B cell (primary cell): ENCODE measurements at regions not wholly inside any gene's neighbourhood (a gene's known extent, or its start where the extent isn't known, plus 50 kb on each side); places are given as distances from the start of the nearest gene placed in this dataset.

ENCODE experiments used
- ATAC-seq: fragments of 200-7000 bp; cut with Tn5 transposase; one replicate; pipeline ENCODE4 v1.10.0; 2021; ENCODE audit warnings: low read depth, mild to moderate bottlenecking, moderate number of reproducible peaks, moderate library complexity
- CTCF ChIA-PET: fragments of 350-600 bp; sonication (Branson Sonifier 250); formaldehyde crosslinking; loops from one replicate; lab custom pipeline; 2021; ENCODE audit warnings: antibody characterized with exemption, inconsistent platforms; lab: Charles Lee
- POLR2A ChIA-PET: fragments of 350-600 bp; sonication (Branson Sonifier 250); formaldehyde crosslinking; loops from one replicate; lab custom pipeline; 2021; ENCODE audit warnings: antibody characterized with exemption; lab: Charles Lee
- DNase-seq: peaks from one replicate; pipeline ENCODE4 v3.0.0; 2013
- H2AFZ ChIP-seq: 2 replicates; pipeline ENCODE4 v1.6.1; 2012; ENCODE audit warnings: mild to moderate bottlenecking, low read depth, low read length; ENCODE audit not compliant: insufficient read depth, poor library complexity, severe bottlenecking
- H3K27ac ChIP-seq, 2 donors: 1 replicate in 1 of 2; 2 replicates in 1 of 2; pipeline ENCODE4 v1.5.1; 2012 to 2013; ENCODE audit warnings: low read length in 2 of 2, mild to moderate bottlenecking in 2 of 2, moderate library complexity in 1 of 2
- H3K27me3 ChIP-seq, 4 experiments: fragments of 200-600 bp in 1 of 4; sonication (generic) in 1 of 4; replicated peaks in 1 of 4; 1 replicate in 2 of 4; 2 replicates in 2 of 4; pipeline versions ENCODE4 v1.6.1 to v1.7.0; 2013 to 2016; ENCODE audit warnings: low read length in 3 of 4, mild to moderate bottlenecking in 2 of 4, mixed read lengths in 1 of 4, moderate library complexity in 1 of 4; ENCODE audit not compliant: insufficient read depth in 4 of 4, control insufficient read depth in 3 of 4; ENCODE audit errors: control extremely low read depth in 1 of 4
- H3K36me3 ChIP-seq, 2 experiments: replicated peaks in 1 of 2; 1 replicate in 1 of 2; 2 replicates in 1 of 2; pipeline versions ENCODE4 v1.6.1 to v1.7.1; 2013; ENCODE audit warnings: low read length in 1 of 2; ENCODE audit not compliant: insufficient read depth in 2 of 2, control insufficient read depth in 1 of 2; ENCODE audit errors: control extremely low read depth in 1 of 2, extremely low read depth in 1 of 2
- H3K4me1 ChIP-seq, 2 donors: fragments of 200-600 bp in 1 of 2; sonication (generic) in 1 of 2; 1 replicate in 1 of 2; 2 replicates in 1 of 2; pipeline versions ENCODE4 v1.5.1 to v1.6.1; 2013 to 2017; ENCODE audit warnings: low read length in 2 of 2; ENCODE audit not compliant: control insufficient read depth in 2 of 2, insufficient read depth in 2 of 2
- H3K4me2 ChIP-seq: replicated peaks from 2 replicates; pipeline ENCODE3; 2012; ENCODE audit warnings: mild to moderate bottlenecking, low read depth, low read length; ENCODE audit not compliant: poor library complexity, severe bottlenecking
- H3K4me3 ChIP-seq, 5 experiments: fragments of 200-600 bp in 1 of 5; sonication (generic) in 1 of 5; 1 replicate in 3 of 5; 2 replicates in 2 of 5; pipeline versions ENCODE4 v1.5.1 to v1.7.0; 2011 to 2016; ENCODE audit warnings: low read length in 4 of 5, mild to moderate bottlenecking in 4 of 5, low read depth in 2 of 5, control low read depth in 1 of 5, moderate library complexity in 1 of 5; ENCODE audit not compliant: insufficient read depth in 1 of 5; ENCODE audit errors: control extremely low read depth in 1 of 5, extremely low read depth in 1 of 5
- H3K79me2 ChIP-seq: fragments of 200-600 bp; sonication (generic); one replicate; pipeline ENCODE4 v1.6.0; 2016; ENCODE audit warnings: low read length; ENCODE audit not compliant: control insufficient read depth, insufficient read depth
- H3K9ac ChIP-seq: fragments of 200-600 bp; sonication (generic); 2 replicates; pipeline ENCODE4 v1.6.1; 2017; ENCODE audit warnings: mild to moderate bottlenecking, low read length, moderate library complexity
- H3K9me3 ChIP-seq, 3 donors: one replicate each; pipeline versions ENCODE4 v1.6.1 to v1.7.1; 2013; ENCODE audit warnings: low read length in 2 of 3; ENCODE audit not compliant: control insufficient read depth in 2 of 3, insufficient read depth in 1 of 3; ENCODE audit errors: control extremely low read depth in 1 of 3
- H4K20me1 ChIP-seq: 2 replicates; pipeline ENCODE4 v1.6.0; 2012; ENCODE audit warnings: mild to moderate bottlenecking, low read length; ENCODE audit not compliant: insufficient read depth, control insufficient read depth, poor library complexity, severe bottlenecking
- H3K27ac Mint-ChIP-seq: one replicate; pipeline ENCODE4 v1.8.0; 2021; ENCODE audit warnings: mixed read lengths
- H3K27me3 Mint-ChIP-seq: one replicate; pipeline ENCODE4 v1.8.0; 2021; ENCODE audit warnings: mixed read lengths
- H3K4me1 Mint-ChIP-seq: one replicate; pipeline ENCODE4 v1.8.0; 2021; ENCODE audit warnings: mixed read lengths
- H3K4me3 Mint-ChIP-seq: one replicate; pipeline ENCODE4 v1.8.0; 2021; ENCODE audit warnings: mixed read lengths
- H3K9me3 Mint-ChIP-seq: one replicate; pipeline ENCODE4 v1.8.0; 2022; ENCODE audit warnings: mixed read lengths; ENCODE audit not compliant: insufficient read depth
- CTCF ChIP-seq: fragments of 200-600 bp; IDR thresholded peaks from one replicate; pipeline ENCODE4 v1.8.0; 2022; ENCODE audit warnings: antibody characterized with exemption, mild to moderate bottlenecking
- EZH2 ChIP-seq: IDR thresholded peaks from 2 replicates; pipeline ENCODE4 v1.6.1; 2012; ENCODE audit warnings: borderline replicate concordance, low read depth, mild to moderate bottlenecking, moderate library complexity, low read length; ENCODE audit not compliant: insufficient read depth, poor library complexity, severe bottlenecking
- WGBS: methylation state at CpG from one replicate; pipeline ENCODE4 v1.1.5; 2013; ENCODE audit warnings: missing lambda C conversion rate; ENCODE audit not compliant: insufficient coverage; 5-methylcytosine and 5-hydroxymethylcytosine counted together
- intact Hi-C: fragments of 100-400 bp; cut with micrococcal nuclease; formaldehyde crosslinking; loops from one replicate; pipeline ENCODE4 v1.10.0; 2022

GRCh38 chr2:129248198-129248597 lies 731.3 kb upstream of the RAB6C start:
- H3K27me3 Mint-ChIP-seq, result peaks cover 6% of the 10 kb centered on the region
- no peaks in the 10 kb centered on the region for H3K79me2 ChIP-seq
- H3K36me3 ChIP-seq, result no peaks in the 10 kb centered on the region
- ATAC-seq, result no peak
- H3K9ac ChIP-seq, result no peak overlapping the region
- no peaks in the 10 kb centered on the region for H4K20me1 ChIP-seq
- no peak overlapping the region for H3K27ac Mint-ChIP-seq
- TF ChIP-seq CTCF, result no peak
- TF ChIP-seq EZH2, result no peak
- CTCF ChIA-PET, result interaction anchor here (1.6 kb wide), 1 partner anchor 10 kb away, joined by 3 read pairs; no protein-coding TSS in a partner anchor
- H3K9me3 ChIP-seq, result peaks cover 0 to 4% (median 0%) of the 10 kb centered on the region in 3 donors
- DNase-seq, result no peak
- H3K9me3 Mint-ChIP-seq, result no peaks in the 10 kb centered on the region
- H2AFZ ChIP-seq, result no peak overlapping the region
- H3K27me3 ChIP-seq, result no peaks in the 10 kb centered on the region
- H3K4me3 Mint-ChIP-seq, result no peak overlapping the region
- no peak overlapping the region for H3K4me3 ChIP-seq
- no peaks in the 10 kb centered on the region for H3K4me1 Mint-ChIP-seq
- POLR2A ChIA-PET, result no interaction called here
- intact Hi-C loops, result no loop called here
- no peak overlapping the region for H3K27ac ChIP-seq
- no peak overlapping the region for H3K4me2 ChIP-seq
- H3K4me1 ChIP-seq, result no peaks in the 10 kb centered on the region

- Mint-ChIP-seq H3K9me3 (no peaks in the 10 kb centered on the region), H3K27me3 (no peaks in the 10 kb centered on the region), H3K4me3 (no peak overlapping the region), H3K4me1 (no peaks in the 10 kb centered on the region), H3K27ac (no peak overlapping the region)
- no peak for DNase-seq
- H3K4me1 ChIP-seq, result no peaks in the 10 kb centered on the region
- no peaks in the 10 kb centered on the region for H3K27me3 ChIP-seq
- H3K79me2 ChIP-seq, result no peaks in the 10 kb centered on the region
- H3K4me2 ChIP-seq, result no peak overlapping the region
- no peaks in the 10 kb centered on the region for H3K9me3 ChIP-seq
- H4K20me1 ChIP-seq, result no peaks in the 10 kb centered on the region
- no peak overlapping the region for H3K27ac ChIP-seq
- H3K9ac ChIP-seq, result no peak overlapping the region
- TF ChIP-seq EZH2 (no peak), CTCF (no peak)
- H2AFZ ChIP-seq, result no peak overlapping the region
- ChIA-PET CTCF (no interaction called here), POLR2A (no interaction called here)
- no peak overlapping the region for H3K4me3 ChIP-seq
- ATAC-seq, result no peak
- intact Hi-C loops, result no loop called here
- WGBS, result 89% methylated on average over 7 of the region's 7 CpGs
- no peaks in the 10 kb centered on the region for H3K36me3 ChIP-seq
Measured at GRCh38 chr2:129252781-129253460, 726.5 kb upstream of the RAB6C start.
